Activated CD8-positive, alpha-beta memory T cell treated with anti-CD3 and anti-CD28 coated beads for 4 hours (primary cell): ENCODE measurements at regions not wholly inside any gene's neighbourhood (a gene's known extent, or its start where the extent isn't known, plus 50 kb on each side); places are given as distances from the start of the nearest gene placed in this dataset.

Source experiments
- DNase-seq, 2 donors: peaks; one replicate each; pipeline ENCODE4 v3.0.0-alpha.2; 2020; ENCODE audit warnings: low read depth in 2 of 2

- no peak for DNase-seq
These were observed 110.7 kb upstream of the CTSC start for GRCh38 chr11:88448131-88448670.

- no peak for DNase-seq
These were observed 109.7 kb upstream of the CTSC start for GRCh38 chr11:88447281-88447680.

- DNase-seq = no peak
These were observed 101.8 kb upstream of the CTSC start for GRCh38 chr11:88439356-88439755.

GRCh38 chr11:88438721-88439120 lies 101.2 kb upstream of the CTSC start:
- no peak for DNase-seq

- no peak for DNase-seq
These were observed 97.9 kb upstream of the CTSC start for GRCh38 chr11:88435415-88435814.

- DNase-seq = no peak
These were observed 96.9 kb upstream of the CTSC start for GRCh38 chr11:88434333-88434976.

- DNase-seq = no peak
These were observed 96.1 kb upstream of the CTSC start for GRCh38 chr11:88433536-88434230.

- DNase-seq = no peak
These were observed 94.3 kb upstream of the CTSC start for GRCh38 chr11:88431675-88432341.

GRCh38 chr11:88428959-88429358 lies 91.4 kb upstream of the CTSC start:
- no peak for DNase-seq

- DNase-seq = no peak
These were observed 90.2 kb upstream of the CTSC start for GRCh38 chr11:88427719-88428118.

- DNase-seq = no peak
These were observed 87.3 kb upstream of the CTSC start for GRCh38 chr11:88424881-88425280.

GRCh38 chr11:88421530-88421929 lies 84.0 kb upstream of the CTSC start:
- peak in 1 of 2 donors; percentile 30 for DNase-seq

- DNase-seq = no peak
These were observed 82.7 kb upstream of the CTSC start for GRCh38 chr11:88420165-88420791.

- DNase-seq = no peak
These were observed 81.0 kb upstream of the CTSC start for GRCh38 chr11:88418508-88418907.

- DNase-seq = no peak
These were observed 78.0 kb upstream of the CTSC start for GRCh38 chr11:88415495-88415894.

GRCh38 chr11:88414981-88415413 lies 77.5 kb upstream of the CTSC start:
- no peak for DNase-seq

GRCh38 chr11:88414385-88414861 lies 76.9 kb upstream of the CTSC start:
- no peak for DNase-seq

GRCh38 chr11:88411265-88411664 lies 73.7 kb upstream of the CTSC start:
- DNase-seq = no peak

GRCh38 chr11:88410656-88411055 lies 73.1 kb upstream of the CTSC start:
- DNase-seq = no peak

- no peak for DNase-seq
These were observed 72.5 kb upstream of the CTSC start for GRCh38 chr11:88410056-88410455.

- no peak for DNase-seq
These were observed 69.3 kb upstream of the CTSC start for GRCh38 chr11:88406876-88407275.

GRCh38 chr11:88405853-88406252 lies 68.3 kb upstream of the CTSC start:
- no peak for DNase-seq
